ENCODE measurements at regions not wholly inside any gene's neighbourhood (a gene's known extent, or its start where the extent isn't known, plus 50 kb on each side); places are given as distances from the start of the nearest gene placed in this dataset.

DNA sequence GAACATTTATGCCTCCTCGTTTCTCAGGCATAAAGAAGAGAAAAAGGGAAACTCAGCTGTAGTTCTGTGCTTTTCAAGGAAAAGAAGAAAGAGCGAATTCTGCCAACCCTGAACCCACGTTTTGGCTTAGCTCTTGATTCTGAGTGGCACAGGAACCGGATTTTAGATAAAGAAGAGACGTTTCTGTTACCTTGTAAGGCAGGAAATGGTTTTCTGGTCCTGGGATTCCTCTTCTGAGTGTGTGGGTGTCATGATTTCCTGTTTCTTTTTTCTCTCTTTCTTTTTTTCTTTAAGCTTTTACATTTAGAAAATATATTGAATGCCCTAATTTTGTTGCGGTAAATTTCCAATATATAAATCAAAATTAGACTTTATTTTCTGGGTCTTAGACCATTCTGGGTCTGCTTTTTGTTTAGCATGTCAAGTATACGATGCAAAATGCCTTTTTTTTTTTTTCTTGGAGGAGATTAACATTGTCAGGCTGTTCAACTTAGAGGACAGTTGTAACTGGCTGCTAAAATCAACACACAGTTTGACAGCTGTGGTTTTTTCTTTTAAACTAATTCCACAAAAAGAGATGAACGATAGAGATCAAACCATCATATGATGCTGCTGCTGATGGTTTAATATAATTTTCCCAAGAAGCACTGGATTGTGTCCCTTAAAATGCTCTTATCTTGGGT, 190.8 kb downstream of the GATA3 start:
- no peak for DNase-seq (ENCODE audit: extremely low spot score)
- POLR2A ChIA-PET: no interaction called here
- TF ChIP-seq, protein P1, sequence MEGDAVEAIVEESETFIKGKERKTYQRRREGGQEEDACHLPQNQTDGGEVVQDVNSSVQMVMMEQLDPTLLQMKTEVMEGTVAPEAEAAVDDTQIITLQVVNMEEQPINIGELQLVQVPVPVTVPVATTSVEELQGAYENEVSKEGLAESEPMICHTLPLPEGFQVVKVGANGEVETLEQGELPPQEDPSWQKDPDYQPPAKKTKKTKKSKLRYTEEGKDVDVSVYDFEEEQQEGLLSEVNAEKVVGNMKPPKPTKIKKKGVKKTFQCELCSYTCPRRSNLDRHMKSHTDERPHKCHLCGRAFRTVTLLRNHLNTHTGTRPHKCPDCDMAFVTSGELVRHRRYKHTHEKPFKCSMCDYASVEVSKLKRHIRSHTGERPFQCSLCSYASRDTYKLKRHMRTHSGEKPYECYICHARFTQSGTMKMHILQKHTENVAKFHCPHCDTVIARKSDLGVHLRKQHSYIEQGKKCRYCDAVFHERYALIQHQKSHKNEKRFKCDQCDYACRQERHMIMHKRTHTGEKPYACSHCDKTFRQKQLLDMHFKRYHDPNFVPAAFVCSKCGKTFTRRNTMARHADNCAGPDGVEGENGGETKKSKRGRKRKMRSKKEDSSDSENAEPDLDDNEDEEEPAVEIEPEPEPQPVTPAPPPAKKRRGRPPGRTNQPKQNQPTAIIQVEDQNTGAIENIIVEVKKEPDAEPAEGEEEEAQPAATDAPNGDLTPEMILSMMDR (IDR thresholded peaks at IDR 0.05; ENCODE audit: control extremely low read depth, extremely low read depth, low read depth, missing control alignments): no peak
- CTCF ChIA-PET: no interaction called here

DNA sequence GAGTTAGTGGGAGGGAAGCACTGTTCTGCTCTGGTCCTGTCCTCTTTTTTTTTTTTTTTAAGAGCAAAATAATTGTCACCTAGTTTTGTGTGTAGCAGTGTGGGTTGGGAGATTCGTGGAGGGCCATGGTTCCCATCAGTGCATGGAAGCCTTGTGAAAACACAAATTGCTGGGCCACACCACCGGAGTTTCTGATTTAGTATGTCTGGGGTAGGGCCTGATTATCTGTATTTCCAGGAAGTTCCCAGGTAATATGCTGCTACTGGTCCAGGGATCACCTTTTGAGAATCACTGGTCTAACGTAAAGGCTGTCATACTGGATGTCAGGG, 191.3 kb downstream of the GATA3 start:
- POLR2A ChIA-PET: no interaction called here
- DNase-seq (ENCODE audit: extremely low spot score): no peak
- TF ChIP-seq, protein P1 (IDR thresholded peaks at IDR 0.05; ENCODE audit: control extremely low read depth, extremely low read depth, low read depth, missing control alignments): no peak
- CTCF ChIA-PET: no interaction called here

DNA sequence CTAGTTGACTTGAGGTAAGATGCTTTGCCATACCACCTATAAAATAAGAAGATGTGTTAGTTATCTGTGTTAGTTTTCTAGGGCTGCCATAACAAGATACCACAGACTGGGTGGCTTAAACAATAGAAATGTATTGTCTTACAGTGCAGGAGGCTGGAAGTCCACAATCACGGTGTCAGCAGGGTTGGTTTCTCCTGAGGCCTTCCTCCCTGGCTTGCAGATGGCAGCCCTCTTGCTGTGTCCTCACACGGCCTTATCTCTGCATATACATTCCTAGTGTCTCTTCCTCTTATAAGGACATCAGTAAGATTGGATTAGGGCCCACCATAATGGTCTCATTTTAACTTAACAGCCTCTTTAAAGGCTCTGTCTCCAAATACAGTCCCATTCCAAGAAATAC, 192.1 kb downstream of the GATA3 start:
- ChIA-PET POLR2A (no interaction called here), CTCF (no interaction called here)
- no peak for DNase-seq (ENCODE audit: extremely low spot score)
- TF ChIP-seq, protein P1 (IDR thresholded peaks at IDR 0.05; ENCODE audit: control extremely low read depth, extremely low read depth, low read depth, missing control alignments): no peak

DNA sequence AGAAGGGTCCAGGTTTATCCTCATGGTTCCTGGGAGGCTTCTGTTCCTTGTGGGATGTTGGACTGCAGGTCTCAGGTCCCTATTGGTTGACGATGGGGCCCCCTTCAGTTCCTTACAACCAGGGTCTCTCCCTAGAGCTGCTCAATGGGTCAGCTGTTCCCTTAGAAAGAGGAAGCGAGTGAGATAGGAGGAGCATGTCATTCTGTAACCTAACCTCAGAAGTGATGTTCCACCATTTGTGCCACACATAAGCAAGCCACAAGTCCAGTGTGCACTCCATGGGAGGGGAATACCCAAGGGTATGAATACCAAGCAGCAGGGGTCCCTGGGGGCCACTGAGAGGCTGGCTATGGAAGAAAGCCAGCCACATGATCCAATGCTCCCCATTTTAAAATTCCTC, 192.7 kb downstream of the GATA3 start:
- no peak for DNase-seq (ENCODE audit: extremely low spot score)
- POLR2A ChIA-PET: no interaction called here
- CTCF ChIA-PET: interaction anchor here (0.8 kb wide), 1 partner anchor 10 kb away, joined by 3 read pairs; no protein-coding TSS in a partner anchor
- TF ChIP-seq, protein P1 (IDR thresholded peaks at IDR 0.05; ENCODE audit: control extremely low read depth, extremely low read depth, low read depth, missing control alignments): no peak

DNA sequence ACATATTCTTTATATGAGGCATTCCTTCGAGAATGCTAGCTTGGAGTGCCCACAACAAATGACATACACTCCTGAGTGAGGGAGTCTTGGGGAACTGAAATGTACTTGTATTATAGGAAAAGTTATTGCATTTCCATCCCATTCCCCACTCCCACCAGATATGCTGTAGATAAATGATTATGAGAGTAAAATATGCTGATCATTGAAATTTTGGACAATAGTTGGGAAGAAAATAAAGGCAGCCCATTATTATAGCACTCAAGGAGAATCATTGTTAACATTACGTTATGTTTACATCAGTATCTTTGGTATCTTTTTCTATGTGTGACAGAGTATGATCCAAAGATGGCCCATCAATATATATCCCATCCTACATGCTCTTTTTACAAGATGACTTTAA, 194.4 kb downstream of the GATA3 start:
- TF ChIP-seq, protein P1 (IDR thresholded peaks at IDR 0.05; ENCODE audit: control extremely low read depth, extremely low read depth, low read depth, missing control alignments): no peak

DNA sequence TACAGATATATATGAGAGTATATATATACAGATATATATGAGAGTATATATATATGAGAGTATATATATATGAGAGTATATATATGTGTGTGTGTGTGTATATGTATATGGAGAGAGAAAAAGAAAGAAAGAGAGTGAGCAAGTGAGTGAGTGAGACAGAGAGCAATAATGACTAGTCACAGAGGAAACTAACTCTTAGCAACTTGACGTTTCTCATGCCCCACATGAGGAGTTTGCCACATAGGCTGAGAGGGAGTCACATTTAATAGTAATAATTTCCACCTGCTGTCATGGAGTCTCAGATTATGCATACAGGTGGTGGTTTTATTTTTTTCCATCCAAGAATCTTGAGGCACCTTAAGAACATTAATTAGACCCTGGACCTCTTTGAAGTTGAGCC, 199.9 kb downstream of the GATA3 start:
- POLR2A ChIA-PET: no interaction called here
- DNase-seq (ENCODE audit: extremely low spot score): no peak
- TF ChIP-seq, protein P1 (IDR thresholded peaks at IDR 0.05; ENCODE audit: control extremely low read depth, extremely low read depth, low read depth, missing control alignments): no peak
- CTCF ChIA-PET: no interaction called here

More for the DNA sequence above, 194.4 kb downstream of the GATA3 start:
- ChIA-PET CTCF (interaction anchor here (1.1 kb wide), 1 partner anchor 11 kb away, joined by 3 read pairs; no protein-coding TSS in a partner anchor), POLR2A (no interaction called here)
- DNase-seq (ENCODE audit: extremely low spot score): no peak
